HL-60 (cell line): ENCODE measurements at regions not wholly inside any gene's neighbourhood (a gene's known extent, or its start where the extent isn't known, plus 50 kb on each side); places are given as distances from the start of the nearest gene placed in this dataset.

Experiments
- DNase-seq, 2 experiments: peaks; one replicate each; pipeline ENCODE4 v3.0.0-alpha.2; 2010 to 2020; ENCODE audit warnings: low read depth in 1 of 2, low spot score in 1 of 2
- H3K27ac ChIP-seq: fragments of 250-450 bp; sonication (Bioruptor Pico); replicated peaks from 2 replicates; pipeline ENCODE4 v1.5.1; 2020; ENCODE audit warnings: mild to moderate bottlenecking, moderate library complexity
- H3K27me3 ChIP-seq: fragments of 250-450 bp; sonication (Bioruptor Pico); 2 replicates; pipeline ENCODE4 v1.5.1; 2021; ENCODE audit warnings: mild to moderate bottlenecking, moderate library complexity; ENCODE audit not compliant: insufficient read depth, poor library complexity, severe bottlenecking
- H3K4me3 ChIP-seq: replicated peaks from 2 replicates; pipeline ENCODE4 v1.5.1; 2011; ENCODE audit warnings: mild to moderate bottlenecking, control low read depth, low read length; ENCODE audit not compliant: insufficient read depth
- CTCF ChIP-seq: IDR thresholded peaks from one replicate; pipeline ENCODE4 v1.5.1; 2011; ENCODE audit warnings: low read length, control low read depth, inconsistent platforms; ENCODE audit not compliant: insufficient read depth
- GABPA ChIP-seq: IDR thresholded peaks from 2 replicates; pipeline ENCODE4 v1.6.1; 2012; ENCODE audit warnings: low read depth
- POLR2AphosphoS5 ChIP-seq: IDR thresholded peaks from 2 replicates; pipeline ENCODE4 v1.6.1; 2012; ENCODE audit warnings: low read depth
- REST ChIP-seq: IDR thresholded peaks from 2 replicates; pipeline ENCODE4 v1.6.1; 2012; ENCODE audit warnings: low read depth; ENCODE audit not compliant: insufficient replicate concordance
- SPI1 ChIP-seq: IDR thresholded peaks from 2 replicates; pipeline ENCODE4 v1.6.1; 2012; ENCODE audit warnings: low read depth, mild to moderate bottlenecking, borderline replicate concordance

GRCh38 chr1:187047298-187047697, 218.5 kb downstream of the PLA2G4A start:
- DNase-seq: no peak
- H3K4me3 ChIP-seq: no peak overlapping the region
- no peaks in the 10 kb centered on the region for H3K27me3 ChIP-seq
- no peak for TF ChIP-seq SPI1
- no peak overlapping the region for H3K27ac ChIP-seq

GRCh38 chr1:187051618-187052232, 223.0 kb downstream of the PLA2G4A start:
- Histone ChIP-seq H3K27ac (no peak overlapping the region), H3K27me3 (no peaks in the 10 kb centered on the region), H3K4me3 (no peak overlapping the region)
- no peak for DNase-seq
- TF ChIP-seq POLR2AphosphoS5 (no peak), CTCF (peak; percentile 4)

- Histone ChIP-seq H3K4me3 (no peak overlapping the region), H3K27ac (no peak overlapping the region), H3K27me3 (no peaks in the 10 kb centered on the region)
- TF ChIP-seq POLR2AphosphoS5: no peak
- TF ChIP-seq REST: no peak
- no peak for TF ChIP-seq CTCF
- TF ChIP-seq GABPA: no peak
- no peak for TF ChIP-seq SPI1
- DNase-seq: no peak
These were observed 225.1 kb downstream of the PLA2G4A start for GRCh38 chr1:187053876-187054275.

- no peak for TF ChIP-seq GABPA
- TF ChIP-seq POLR2AphosphoS5: no peak
- no peak for TF ChIP-seq SPI1
- TF ChIP-seq CTCF: no peak
- no peak for TF ChIP-seq REST
- no peak overlapping the region for H3K27ac ChIP-seq
- DNase-seq: no peak
These were observed 226.4 kb downstream of the PLA2G4A start for GRCh38 chr1:187054862-187055757.

More at GRCh38 chr1:187054862-187055757, 226.4 kb downstream of the PLA2G4A start:
- Histone ChIP-seq H3K4me3 (no peak overlapping the region), H3K27me3 (no peaks in the 10 kb centered on the region)
